Erythroblast (primary cell): ENCODE measurements at regions not wholly inside any gene's neighbourhood (a gene's known extent, or its start where the extent isn't known, plus 50 kb on each side); places are given as distances from the start of the nearest gene placed in this dataset.

Experiments used
- GATA1 ChIP-seq: IDR thresholded peaks from 2 replicates; pipeline ENCODE4 v1.6.1; 2011; ENCODE audit warnings: low read depth, mild to moderate bottlenecking, control low read depth, low read length, moderate library complexity
- POLR2A ChIP-seq: IDR thresholded peaks from 2 replicates; pipeline ENCODE4 v1.6.1; 2011; ENCODE audit warnings: mild to moderate bottlenecking, low read length

DNA sequence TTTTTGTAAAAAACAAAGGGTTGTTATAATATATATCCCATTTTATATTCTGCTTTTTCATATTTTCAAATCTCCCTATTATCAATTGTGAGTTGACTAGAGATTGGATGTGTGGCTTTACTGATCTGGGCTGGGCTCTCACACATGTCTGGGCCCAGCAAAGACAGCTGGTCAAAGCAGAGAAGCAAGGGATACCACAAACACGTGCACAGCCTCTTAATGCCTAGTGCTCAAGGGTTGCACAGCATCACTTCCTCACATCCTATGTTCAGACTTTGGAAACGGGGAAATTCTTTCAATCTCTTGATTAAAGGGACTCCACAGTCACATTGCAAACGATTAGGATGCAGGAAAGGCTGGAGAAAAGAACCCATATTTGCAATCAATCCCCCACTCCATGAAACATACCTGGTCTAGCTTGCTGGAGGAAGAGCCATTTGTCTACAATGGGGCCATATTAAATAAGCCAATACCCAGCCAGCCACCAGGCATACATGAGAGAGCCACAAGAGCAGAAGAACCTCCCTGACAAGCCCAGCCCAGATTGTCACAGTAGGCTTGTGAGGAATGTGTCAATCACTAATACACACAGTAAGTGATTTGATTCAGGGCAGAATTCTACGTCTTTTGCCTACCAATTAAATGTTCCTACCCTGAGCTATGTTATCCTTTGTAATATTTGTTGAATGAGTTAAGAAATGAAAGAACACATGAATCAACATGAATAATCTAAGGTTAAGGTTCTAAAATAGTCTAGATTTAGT is 431.2 kb downstream of the TNS3 start:
- no peak for TF ChIP-seq POLR2A
- TF ChIP-seq GATA1, result no peak
